ENCODE measurements at regions not wholly inside any gene's neighbourhood (a gene's known extent, or its start where the extent isn't known, plus 50 kb on each side); places are given as distances from the start of the nearest gene placed in this dataset.

GRCh38 chr11:122168218-122168617 is 52.2 kb upstream of the BLID start:
- TF ChIP-seq ZFP3 (CRISPR knock-in tag; IDR thresholded peaks at IDR 0.05) (no peak), ARNTL (CRISPR knock-in tag; IDR thresholded peaks at IDR 0.05; ENCODE audit: borderline replicate concordance, low read depth) (no peak), ZNF8 (CRISPR knock-in tag; IDR thresholded peaks at IDR 0.05) (no peak), TOX (CRISPR knock-in tag; IDR thresholded peaks at IDR 0.05; ENCODE audit: borderline replicate concordance) (no peak), ISL1 (CRISPR knock-in tag; IDR thresholded peaks at IDR 0.05) (no peak), CSDC2 (CRISPR knock-in tag; IDR thresholded peaks at IDR 0.05) (no peak)
- TF ChIP-seq, protein P1, sequence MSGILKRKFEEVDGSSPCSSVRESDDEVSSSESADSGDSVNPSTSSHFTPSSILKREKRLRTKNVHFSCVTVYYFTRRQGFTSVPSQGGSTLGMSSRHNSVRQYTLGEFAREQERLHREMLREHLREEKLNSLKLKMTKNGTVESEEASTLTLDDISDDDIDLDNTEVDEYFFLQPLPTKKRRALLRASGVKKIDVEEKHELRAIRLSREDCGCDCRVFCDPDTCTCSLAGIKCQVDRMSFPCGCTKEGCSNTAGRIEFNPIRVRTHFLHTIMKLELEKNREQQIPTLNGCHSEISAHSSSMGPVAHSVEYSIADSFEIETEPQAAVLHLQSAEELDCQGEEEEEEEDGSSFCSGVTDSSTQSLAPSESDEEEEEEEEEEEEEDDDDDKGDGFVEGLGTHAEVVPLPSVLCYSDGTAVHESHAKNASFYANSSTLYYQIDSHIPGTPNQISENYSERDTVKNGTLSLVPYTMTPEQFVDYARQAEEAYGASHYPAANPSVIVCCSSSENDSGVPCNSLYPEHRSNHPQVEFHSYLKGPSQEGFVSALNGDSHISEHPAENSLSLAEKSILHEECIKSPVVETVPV (CRISPR knock-in tag; IDR thresholded peaks at IDR 0.05): no peak
- TF ChIP-seq, protein P2, sequence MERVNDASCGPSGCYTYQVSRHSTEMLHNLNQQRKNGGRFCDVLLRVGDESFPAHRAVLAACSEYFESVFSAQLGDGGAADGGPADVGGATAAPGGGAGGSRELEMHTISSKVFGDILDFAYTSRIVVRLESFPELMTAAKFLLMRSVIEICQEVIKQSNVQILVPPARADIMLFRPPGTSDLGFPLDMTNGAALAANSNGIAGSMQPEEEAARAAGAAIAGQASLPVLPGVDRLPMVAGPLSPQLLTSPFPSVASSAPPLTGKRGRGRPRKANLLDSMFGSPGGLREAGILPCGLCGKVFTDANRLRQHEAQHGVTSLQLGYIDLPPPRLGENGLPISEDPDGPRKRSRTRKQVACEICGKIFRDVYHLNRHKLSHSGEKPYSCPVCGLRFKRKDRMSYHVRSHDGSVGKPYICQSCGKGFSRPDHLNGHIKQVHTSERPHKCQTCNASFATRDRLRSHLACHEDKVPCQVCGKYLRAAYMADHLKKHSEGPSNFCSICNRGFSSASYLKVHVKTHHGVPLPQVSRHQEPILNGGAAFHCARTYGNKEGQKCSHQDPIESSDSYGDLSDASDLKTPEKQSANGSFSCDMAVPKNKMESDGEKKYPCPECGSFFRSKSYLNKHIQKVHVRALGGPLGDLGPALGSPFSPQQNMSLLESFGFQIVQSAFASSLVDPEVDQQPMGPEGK (CRISPR knock-in tag; IDR thresholded peaks at IDR 0.05; ENCODE audit: borderline replicate concordance): no peak

Data from SK-N-SH treated with all-trans-retinoic acid at 6 μM for 48 hours (cell line).